OCI-LY7 (cell line): ENCODE measurements at regions not wholly inside any gene's neighbourhood (a gene's known extent, or its start where the extent isn't known, plus 50 kb on each side); places are given as distances from the start of the nearest gene placed in this dataset.

Source experiments
- EZH2phosphoT487 ChIP-seq: fragments of 200-600 bp; sonication (generic); IDR thresholded peaks from 2 replicates; pipeline ENCODE4 v1.6.1; 2018; ENCODE audit warnings: low read depth, borderline replicate concordance, mild to moderate bottlenecking, mixed run types, antibody characterized with exemption, low read length, moderate library complexity, mixed read lengths
- TF ChIP-seq, protein P1 (sequence below): fragments of 200-600 bp; sonication (generic); conservative IDR thresholded peaks from 2 replicates; pipeline ENCODE4 v1.5.1; 2014; ENCODE audit warnings: mild to moderate bottlenecking, antibody characterized with exemption, low read length, moderate library complexity, mixed read lengths

- TF ChIP-seq, protein P1, sequence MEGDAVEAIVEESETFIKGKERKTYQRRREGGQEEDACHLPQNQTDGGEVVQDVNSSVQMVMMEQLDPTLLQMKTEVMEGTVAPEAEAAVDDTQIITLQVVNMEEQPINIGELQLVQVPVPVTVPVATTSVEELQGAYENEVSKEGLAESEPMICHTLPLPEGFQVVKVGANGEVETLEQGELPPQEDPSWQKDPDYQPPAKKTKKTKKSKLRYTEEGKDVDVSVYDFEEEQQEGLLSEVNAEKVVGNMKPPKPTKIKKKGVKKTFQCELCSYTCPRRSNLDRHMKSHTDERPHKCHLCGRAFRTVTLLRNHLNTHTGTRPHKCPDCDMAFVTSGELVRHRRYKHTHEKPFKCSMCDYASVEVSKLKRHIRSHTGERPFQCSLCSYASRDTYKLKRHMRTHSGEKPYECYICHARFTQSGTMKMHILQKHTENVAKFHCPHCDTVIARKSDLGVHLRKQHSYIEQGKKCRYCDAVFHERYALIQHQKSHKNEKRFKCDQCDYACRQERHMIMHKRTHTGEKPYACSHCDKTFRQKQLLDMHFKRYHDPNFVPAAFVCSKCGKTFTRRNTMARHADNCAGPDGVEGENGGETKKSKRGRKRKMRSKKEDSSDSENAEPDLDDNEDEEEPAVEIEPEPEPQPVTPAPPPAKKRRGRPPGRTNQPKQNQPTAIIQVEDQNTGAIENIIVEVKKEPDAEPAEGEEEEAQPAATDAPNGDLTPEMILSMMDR = no peak
- TF ChIP-seq EZH2phosphoT487 = no peak
Measured at GRCh38 chr3:118337649-118338048, 697.0 kb downstream of the IGSF11 start.
